HUDEP-2 (cell line): ENCODE measurements at regions not wholly inside any gene's neighbourhood (a gene's known extent, or its start where the extent isn't known, plus 50 kb on each side); places are given as distances from the start of the nearest gene placed in this dataset.
"Not testable (repeated sequence)": the region's sequence is repeated elsewhere in the genome, so short reads cannot be mapped to it uniquely, and the experiment has no call there.

Experiments
- DNase-seq, 76 experiments: peaks; one replicate each; lab custom pipeline; 2025; ENCODE audit not compliant: unreplicated experiment in 76 of 76; lab: John Stamatoyannopoulos, UW

GRCh38 chr16:50451951-50452508, 83.2 kb upstream of the BRD7 start:
- DNase-seq = no peak

GRCh38 chr16:50450957-50451356, 82.2 kb upstream of the BRD7 start:
- DNase-seq = no peak

GRCh38 chr16:50449800-50450199, 81.0 kb upstream of the BRD7 start:
- DNase-seq = no peak

- DNase-seq = no peak
These were observed 80.2 kb upstream of the BRD7 start for GRCh38 chr16:50448981-50449380.

- DNase-seq = peak in 2 of 76 experiments; percentile 2 to 16
These were observed 79.7 kb upstream of the BRD7 start for GRCh38 chr16:50448522-50448921.

GRCh38 chr16:50447386-50447785, 78.6 kb upstream of the BRD7 start:
- not testable (repeated sequence) for DNase-seq

GRCh38 chr16:50446861-50447260, 78.1 kb upstream of the BRD7 start:
- DNase-seq = no peak

- DNase-seq = no peak
These were observed 77.1 kb upstream of the BRD7 start for GRCh38 chr16:50445621-50446555.

- DNase-seq = no peak
These were observed 75.7 kb upstream of the BRD7 start for GRCh38 chr16:50444526-50444925.

- DNase-seq = no peak
These were observed 73.4 kb upstream of the BRD7 start for GRCh38 chr16:50442221-50442620.

GRCh38 chr16:50441486-50442157, 72.8 kb upstream of the BRD7 start:
- DNase-seq = no peak

- no peak for DNase-seq
These were observed 72.2 kb upstream of the BRD7 start for GRCh38 chr16:50440991-50441390.

GRCh38 chr16:50440531-50440930, 71.7 kb upstream of the BRD7 start:
- no peak for DNase-seq

GRCh38 chr16:50437769-50438437, 69.1 kb upstream of the BRD7 start:
- no peak for DNase-seq

GRCh38 chr16:50436271-50436670, 67.5 kb upstream of the BRD7 start:
- DNase-seq = no peak

- no peak for DNase-seq
These were observed 66.2 kb upstream of the BRD7 start for GRCh38 chr16:50434872-50435478.

GRCh38 chr16:50430076-50430475, 61.3 kb upstream of the BRD7 start:
- DNase-seq = no peak

GRCh38 chr16:50428742-50429141, 60.0 kb upstream of the BRD7 start:
- no peak for DNase-seq

GRCh38 chr16:50428116-50428515, 59.3 kb upstream of the BRD7 start:
- no peak for DNase-seq

GRCh38 chr16:50427107-50427506, 58.3 kb upstream of the BRD7 start:
- no peak for DNase-seq

- DNase-seq = peak in 1 of 76 experiments; percentile 2
These were observed 56.9 kb upstream of the BRD7 start for GRCh38 chr16:50425648-50426047.
